Tongue (tissue), 1 donor: ENCODE measurements at regions not wholly inside any gene's neighbourhood (a gene's known extent, or its start where the extent isn't known, plus 50 kb on each side); places are given as distances from the start of the nearest gene placed in this dataset.

ENCODE experiments used
- DNase-seq: peaks from one replicate; pipeline ENCODE4 v3.0.0-alpha.2; 2015

DNA sequence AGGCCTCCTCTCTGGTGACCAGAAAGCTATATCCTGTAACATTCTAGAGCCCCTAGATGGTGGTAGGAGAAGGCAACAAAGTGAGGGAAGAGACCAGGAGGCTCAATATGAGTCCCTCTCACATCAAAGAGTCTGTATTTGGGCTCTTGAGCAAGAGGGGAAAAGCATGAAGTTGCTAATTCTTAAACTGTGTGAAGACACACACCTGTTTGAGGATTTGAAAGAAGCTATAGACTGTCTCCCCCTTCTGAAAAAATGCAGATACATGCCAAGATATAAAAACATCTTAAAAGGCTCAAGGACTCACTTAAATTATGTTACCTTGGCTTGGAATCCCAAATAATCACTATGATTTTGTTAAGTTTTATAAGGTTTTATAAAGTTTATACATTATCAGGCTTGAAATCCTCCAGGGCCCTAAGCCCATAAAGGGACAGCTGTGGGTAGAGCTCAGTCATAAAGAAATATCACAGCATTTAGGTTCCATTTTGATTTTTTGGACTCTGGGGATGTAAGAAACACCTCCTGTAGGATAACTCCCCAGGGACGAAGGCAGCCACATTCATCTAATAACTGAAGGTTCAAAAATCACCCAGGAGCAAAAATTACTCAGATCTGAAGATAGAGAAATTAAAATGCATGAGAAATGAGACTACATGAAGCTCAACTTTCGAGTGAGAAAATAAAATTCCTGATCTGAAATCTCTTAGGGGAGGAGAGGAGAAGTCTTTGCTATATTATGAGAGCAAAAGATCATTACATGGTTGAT is 136.1 kb upstream of the LGALSL start:
- DNase-seq: no peak

GRCh38 chr2:64318476-64318748 is 135.6 kb upstream of the LGALSL start:
- DNase-seq: no peak

GRCh38 chr2:64319896-64320295 is 134.1 kb upstream of the LGALSL start:
- no peak for DNase-seq

- no peak for DNase-seq
These were observed 131.5 kb upstream of the LGALSL start for GRCh38 chr2:64322433-64322832.

- no peak for DNase-seq
These were observed 130.8 kb upstream of the LGALSL start for GRCh38 chr2:64323197-64323596.

DNA sequence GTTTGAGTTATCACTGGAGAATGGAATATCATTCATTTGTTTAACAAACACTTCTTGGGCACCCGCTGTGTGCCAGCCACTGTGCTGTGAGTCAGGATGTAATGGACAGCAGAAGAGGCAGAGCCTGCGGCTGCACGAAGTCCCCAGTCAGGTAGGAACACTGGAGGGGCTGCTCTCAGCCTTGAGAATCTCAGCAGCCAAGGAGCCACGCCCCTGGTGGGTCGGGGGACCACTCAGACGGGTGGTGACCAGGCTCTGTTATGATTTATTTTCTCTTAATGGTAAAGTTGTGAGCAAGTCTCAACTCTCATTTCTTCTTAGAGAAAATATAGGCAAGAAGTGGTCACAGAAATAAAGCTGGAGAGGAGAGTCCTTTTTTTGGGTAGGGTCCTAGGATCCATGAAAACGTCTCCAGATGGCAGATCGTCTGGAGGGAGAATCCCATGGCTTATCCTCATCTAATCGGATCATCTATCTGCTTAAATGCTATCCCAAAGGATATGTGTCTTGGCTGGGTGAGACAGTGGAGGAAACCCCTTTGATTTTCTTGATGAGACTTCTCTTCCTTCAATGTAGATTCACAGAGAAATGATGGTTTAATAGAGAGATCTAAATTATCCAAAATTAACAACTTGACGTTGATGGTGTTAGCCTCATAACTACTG is 129.1 kb upstream of the LGALSL start:
- DNase-seq: no peak

DNA sequence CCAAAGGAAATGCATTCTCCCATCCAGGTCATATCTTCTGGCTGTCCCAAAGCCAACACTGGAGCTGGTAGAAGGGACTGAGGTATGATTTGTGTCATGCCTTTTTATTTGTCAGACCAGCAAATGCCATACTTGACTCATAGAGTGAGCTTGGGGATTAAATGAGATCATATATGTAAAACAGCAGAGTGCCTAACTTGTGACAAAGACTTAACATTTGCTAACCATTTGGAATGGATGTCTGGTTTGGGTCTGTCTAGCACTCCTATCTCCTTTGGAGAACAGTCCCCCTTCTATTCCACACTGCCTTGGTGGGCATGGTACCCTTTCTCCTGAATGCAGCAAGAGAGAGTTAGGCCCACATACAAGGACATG is 128.5 kb upstream of the LGALSL start:
- DNase-seq: no peak

GRCh38 chr2:64325852-64326577 is 127.9 kb upstream of the LGALSL start:
- DNase-seq: no peak

- no peak for DNase-seq
These were observed 127.3 kb upstream of the LGALSL start for GRCh38 chr2:64326578-64327050.

- no peak for DNase-seq
These were observed 126.8 kb upstream of the LGALSL start for GRCh38 chr2:64327129-64327509.

- peak; percentile 73 for DNase-seq
These were observed 126.2 kb upstream of the LGALSL start for GRCh38 chr2:64327510-64328414.

DNA sequence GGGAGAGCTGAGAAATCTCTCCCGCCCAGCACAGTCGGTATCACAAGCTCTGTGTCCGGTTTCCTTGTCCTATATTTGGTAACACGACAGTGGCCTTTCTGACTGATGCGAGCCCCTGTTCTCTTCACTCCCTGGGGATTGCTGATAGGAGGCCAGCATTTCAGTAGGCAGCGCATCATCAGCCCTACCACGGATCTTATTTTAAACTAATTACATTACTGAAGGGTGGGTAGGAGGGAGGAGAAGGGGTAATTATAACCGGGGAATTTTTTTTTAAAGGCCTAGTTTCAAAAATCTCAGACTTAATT is 125.6 kb upstream of the LGALSL start:
- no peak for DNase-seq

DNA sequence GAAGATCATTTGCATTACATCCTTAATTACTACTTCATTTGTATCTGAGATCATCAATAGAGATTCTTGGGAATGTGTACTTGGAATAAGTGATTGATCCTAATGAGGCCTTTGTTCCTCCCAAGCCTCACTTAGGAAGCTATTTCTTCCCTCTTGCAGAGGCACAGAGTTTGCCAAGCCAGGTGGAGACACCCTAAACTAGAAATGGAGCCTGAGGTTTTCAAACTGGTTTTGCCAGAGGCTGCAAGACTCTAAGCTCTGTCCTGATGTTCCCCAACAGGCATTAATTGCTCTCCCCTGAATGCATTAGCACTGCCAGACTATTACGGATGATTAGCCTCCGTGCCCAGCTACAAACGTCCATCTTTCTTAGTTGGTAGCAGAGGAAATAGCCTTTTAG is 125.2 kb upstream of the LGALSL start:
- DNase-seq: no peak

GRCh38 chr2:64329848-64330247 is 124.1 kb upstream of the LGALSL start:
- DNase-seq: no peak

DNA sequence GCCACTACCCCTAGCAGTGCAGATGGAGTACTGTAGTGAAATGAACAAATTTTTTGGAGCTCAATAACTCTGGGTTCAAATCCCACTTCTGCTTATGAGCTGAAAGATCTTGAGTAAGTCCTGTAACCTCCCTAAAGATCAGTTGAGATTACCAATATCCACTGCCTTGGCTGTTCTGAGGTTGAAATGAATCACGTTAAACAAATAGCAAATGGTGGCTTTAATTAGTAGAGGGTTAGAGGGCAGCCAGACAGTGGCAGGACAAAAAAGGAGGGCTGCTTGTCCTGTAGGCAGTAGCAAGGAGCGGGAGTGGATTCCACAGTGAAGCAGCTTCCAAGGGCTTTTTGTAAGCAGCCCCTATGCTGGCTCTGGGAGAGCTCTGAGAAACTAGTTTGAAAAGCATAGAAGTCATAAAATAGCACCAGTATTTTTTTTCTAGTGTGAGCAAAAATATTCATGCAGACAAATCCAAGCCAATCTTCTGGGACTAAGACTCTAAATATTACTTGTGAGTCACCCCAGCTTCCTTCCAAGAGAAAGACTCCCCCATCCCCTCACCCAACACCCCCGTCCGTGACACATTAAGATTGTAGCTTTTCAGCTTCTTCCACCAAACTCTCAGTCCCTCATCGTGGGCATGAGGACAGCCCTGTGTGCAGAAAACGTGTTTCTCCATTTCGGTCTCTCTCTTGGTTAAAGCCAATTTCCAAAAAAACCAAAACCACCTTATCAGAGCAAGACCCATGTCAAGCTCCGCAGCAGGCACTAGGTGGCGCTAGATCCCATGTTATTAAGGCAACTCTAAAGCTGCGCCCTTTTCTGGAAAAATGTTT is 123.5 kb upstream of the LGALSL start:
- peak; percentile 97 for DNase-seq

- no peak for DNase-seq
These were observed 122.8 kb upstream of the LGALSL start for GRCh38 chr2:64331114-64331645.

- no peak for DNase-seq
These were observed 121.9 kb upstream of the LGALSL start for GRCh38 chr2:64331849-64332699.

GRCh38 chr2:64336171-64336570 is 117.8 kb upstream of the LGALSL start:
- no peak for DNase-seq

GRCh38 chr2:64337314-64337713 is 116.6 kb upstream of the LGALSL start:
- no peak for DNase-seq

GRCh38 chr2:64338108-64338507 is 115.9 kb upstream of the LGALSL start:
- no peak for DNase-seq
